HEK293 (cell line): ENCODE measurements at regions not wholly inside any gene's neighbourhood (a gene's known extent, or its start where the extent isn't known, plus 50 kb on each side); places are given as distances from the start of the nearest gene placed in this dataset.

Source experiments
- CTCF ChIA-PET: fragments of 350-600 bp; formaldehyde crosslinking; extraction: SDS; loops from one replicate; lab custom pipeline; 2021; ENCODE audit warnings: antibody characterized with exemption; lab: Yijun Ruan, JAX
- POLR2A ChIA-PET: fragments of 300-600 bp; formaldehyde crosslinking; extraction: SDS; loops from one replicate; lab custom pipeline; 2020; ENCODE audit warnings: antibody characterized with exemption, inconsistent platforms; lab: Yijun Ruan, JAX
- H3K27ac ChIP-seq: fragments of 200-500 bp; sonication (Bioruptor generic); 2 replicates; pipeline ENCODE4 v1.5.1; 2014; ENCODE audit warnings: low read depth, low read length, control low read depth, inconsistent platforms; ENCODE audit errors: extremely low read depth
- H3K36me3 ChIP-seq, 2 experiments: fragments of 200-500 bp in 1 of 2; sonication (Bioruptor generic) in 1 of 2; 1 replicate in 1 of 2; 2 replicates in 1 of 2; pipeline ENCODE4 v1.5.1; 2014 to 2017; ENCODE audit warnings: inconsistent platforms in 2 of 2, low read length in 2 of 2; ENCODE audit not compliant: control insufficient read depth in 2 of 2, insufficient read depth in 1 of 2
- H3K4me1 ChIP-seq: fragments of 200-500 bp; sonication (Bioruptor generic); 2 replicates; pipeline ENCODE4 v1.5.1; 2014; ENCODE audit warnings: mild to moderate bottlenecking, low read length, inconsistent platforms; ENCODE audit not compliant: control insufficient read depth, insufficient read depth
- H3K4me3 ChIP-seq: 2 replicates; pipeline ENCODE4 v1.5.1; 2011; ENCODE audit warnings: low read depth, mild to moderate bottlenecking, control low read depth, low read length, moderate library complexity
- H3K9me3 ChIP-seq: fragments of 200-500 bp; sonication (Bioruptor generic); 2 replicates; pipeline ENCODE4 v1.5.1; 2014; ENCODE audit warnings: low read depth, low read length, inconsistent platforms; ENCODE audit not compliant: control insufficient read depth, insufficient read depth
- HOXA7 ChIP-seq: sonication (generic); formaldehyde crosslinking; IDR thresholded peaks from 2 replicates; pipeline ENCODE4 v1.8.1; 2022; ENCODE audit warnings: missing genetic modification reagents, borderline replicate concordance
- PATZ1 ChIP-seq: fragments of 450-650 bp; formaldehyde crosslinking; IDR thresholded peaks from 2 replicates; pipeline ENCODE4 v1.5.1; 2016; ENCODE audit warnings: missing biosample characterization, missing genetic modification characterization
- PRDM1 ChIP-seq: fragments of 450-650 bp; formaldehyde crosslinking; IDR thresholded peaks from 2 replicates; pipeline ENCODE4; 2016; ENCODE audit warnings: missing biosample characterization, missing genetic modification characterization
- SALL2 ChIP-seq: fragments of 450-650 bp; formaldehyde crosslinking; IDR thresholded peaks from 2 replicates; pipeline ENCODE4 v1.5.0; 2017; ENCODE audit warnings: missing biosample characterization, mild to moderate bottlenecking, missing genetic modification characterization, borderline replicate concordance
- SCRT1 ChIP-seq: fragments of 450-650 bp; formaldehyde crosslinking; IDR thresholded peaks from 2 replicates; pipeline ENCODE4 v1.5.1; 2016; ENCODE audit warnings: missing biosample characterization, missing genetic modification characterization, borderline replicate concordance
- SP7 ChIP-seq: fragments of 450-650 bp; formaldehyde crosslinking; IDR thresholded peaks from 2 replicates; pipeline ENCODE4 v1.5.1; 2016; ENCODE audit warnings: missing biosample characterization, missing genetic modification characterization
- ZBTB1 ChIP-seq: fragments of 450-650 bp; formaldehyde crosslinking; IDR thresholded peaks from 2 replicates; pipeline ENCODE4 v1.5.1; 2016; ENCODE audit warnings: missing biosample characterization, missing genetic modification characterization
- ZBTB17 ChIP-seq: fragments of 450-650 bp; formaldehyde crosslinking; IDR thresholded peaks from 2 replicates; pipeline ENCODE4 v1.5.1; 2016; ENCODE audit warnings: missing biosample characterization, missing genetic modification characterization
- ZIC2 ChIP-seq: fragments of 450-650 bp; formaldehyde crosslinking; IDR thresholded peaks from 2 replicates; pipeline ENCODE4 v1.5.1; 2016; ENCODE audit warnings: missing biosample characterization, missing genetic modification characterization
- ZNF16 ChIP-seq: fragments of 450-650 bp; formaldehyde crosslinking; IDR thresholded peaks from 2 replicates; pipeline ENCODE4 v1.5.1; 2016; ENCODE audit warnings: low read depth, missing biosample characterization, missing genetic modification characterization
- ZNF341 ChIP-seq: fragments of 450-650 bp; formaldehyde crosslinking; IDR thresholded peaks from 2 replicates; pipeline ENCODE4; 2016; ENCODE audit warnings: low read depth, missing biosample characterization, missing genetic modification characterization
- ZNF398 ChIP-seq: fragments of 450-650 bp; formaldehyde crosslinking; IDR thresholded peaks from 2 replicates; pipeline ENCODE4 v1.5.1; 2017; ENCODE audit warnings: missing biosample characterization, missing genetic modification characterization
- ZNF426 ChIP-seq: fragments of 450-650 bp; formaldehyde crosslinking; IDR thresholded peaks from 2 replicates; pipeline ENCODE4 v1.5.1; 2017; ENCODE audit warnings: missing biosample characterization, missing genetic modification characterization, mild to moderate bottlenecking, inconsistent platforms, moderate library complexity
- ZNF521 ChIP-seq: fragments of 450-650 bp; formaldehyde crosslinking; IDR thresholded peaks from 2 replicates; pipeline ENCODE4 v1.5.1; 2017; ENCODE audit warnings: missing biosample characterization, mild to moderate bottlenecking, missing genetic modification characterization
- ZNF558 ChIP-seq: fragments of 450-650 bp; formaldehyde crosslinking; IDR thresholded peaks from 2 replicates; pipeline ENCODE4 v1.5.1; 2016; ENCODE audit warnings: missing biosample characterization, missing genetic modification characterization
- ZNF654 ChIP-seq: fragments of 450-650 bp; formaldehyde crosslinking; IDR thresholded peaks from 2 replicates; pipeline ENCODE4 v1.5.1; 2016; ENCODE audit warnings: low read depth, missing biosample characterization, missing genetic modification characterization
- ZSCAN4 ChIP-seq: fragments of 450-650 bp; formaldehyde crosslinking; IDR thresholded peaks from 2 replicates; pipeline ENCODE4 v1.5.1; 2017; ENCODE audit warnings: missing biosample characterization, missing genetic modification characterization

GRCh38 chr16:85313526-85314301 is 201.4 kb upstream of the CIBAR2 start:
- TF ChIP-seq PATZ1 (tag by site-specific recombination) (0 out of 2 replicates have a peak, but pooled peaks have one; percentile 13), PRDM1 (no peak), ZNF341 (tag by site-specific recombination) (peak; percentile 56), ZNF16 (no peak), ZSCAN4 (tag by site-specific recombination) (peak; percentile 62), ZNF398 (tag by site-specific recombination) (peak; percentile 34; the same call in 1 of the 2 replicates)
- TF ChIP-seq, all 188 proteins: peak for 4
- H3K36me3 ChIP-seq: no peaks in the 10 kb centered on the region
- ChIA-PET POLR2A (no interaction called here), CTCF (interaction anchor here (1.2 to 1.7 kb wide), 2 partner anchors 11 to 39 kb away, joined by 4 to 6 read pairs; no protein-coding TSS in a partner anchor)
- H3K27ac ChIP-seq: no peak overlapping the region
- no peaks in the 10 kb centered on the region for H3K4me1 ChIP-seq
- H3K4me3 ChIP-seq: no peak overlapping the region
- no peaks in the 10 kb centered on the region for H3K9me3 ChIP-seq

GRCh38 chr16:85314512-85314971 is 202.3 kb upstream of the CIBAR2 start:
- Histone ChIP-seq H3K27ac (no peak overlapping the region), H3K36me3 (no peaks in the 10 kb centered on the region), H3K9me3 (no peaks in the 10 kb centered on the region), H3K4me3 (no peak overlapping the region), H3K4me1 (no peaks in the 10 kb centered on the region)
- POLR2A ChIA-PET: no interaction called here
- CTCF ChIA-PET: interaction anchor here (0.6 to 1.7 kb wide), 4 partner anchors 12 to 61 kb away, joined by 3 to 6 read pairs (median 4); no protein-coding TSS in a partner anchor
- peak; percentile 54 for TF ChIP-seq ZIC2
- TF ChIP-seq ZNF558 (tag by site-specific recombination): no peak
- no peak for TF ChIP-seq ZNF654 (tag by site-specific recombination)
- TF ChIP-seq ZSCAN4 (tag by site-specific recombination): peak; percentile 38; the same call in 1 of the 2 replicates
- TF ChIP-seq, all 188 proteins: peak for 2

GRCh38 chr16:85315866-85316265 is 203.6 kb upstream of the CIBAR2 start:
- ChIA-PET CTCF (interaction anchor here (1.0 kb wide), 2 partner anchors 9 to 10 kb away, joined by 4 read pairs; no protein-coding TSS in a partner anchor), POLR2A (no interaction called here)
- Histone ChIP-seq H3K4me3 (no peak overlapping the region), H3K4me1 (no peaks in the 10 kb centered on the region), H3K9me3 (no peaks in the 10 kb centered on the region), H3K36me3 (no peaks in the 10 kb centered on the region), H3K27ac (no peak overlapping the region)
- TF ChIP-seq ZNF426 (tag by site-specific recombination) (no peak), SCRT1 (no peak), ZNF521 (tag by site-specific recombination) (no peak), ZIC2 (no peak), HOXA7 (CRISPR knock-in tag) (no peak), SALL2 (no peak), ZBTB17 (tag by site-specific recombination) (no peak), SP7 (no peak), ZBTB1 (tag by site-specific recombination) (no peak)
